ENCODE measurements at regions not wholly inside any gene's neighbourhood (a gene's known extent, or its start where the extent isn't known, plus 50 kb on each side); places are given as distances from the start of the nearest gene placed in this dataset.

- TF ChIP-seq, protein P1, sequence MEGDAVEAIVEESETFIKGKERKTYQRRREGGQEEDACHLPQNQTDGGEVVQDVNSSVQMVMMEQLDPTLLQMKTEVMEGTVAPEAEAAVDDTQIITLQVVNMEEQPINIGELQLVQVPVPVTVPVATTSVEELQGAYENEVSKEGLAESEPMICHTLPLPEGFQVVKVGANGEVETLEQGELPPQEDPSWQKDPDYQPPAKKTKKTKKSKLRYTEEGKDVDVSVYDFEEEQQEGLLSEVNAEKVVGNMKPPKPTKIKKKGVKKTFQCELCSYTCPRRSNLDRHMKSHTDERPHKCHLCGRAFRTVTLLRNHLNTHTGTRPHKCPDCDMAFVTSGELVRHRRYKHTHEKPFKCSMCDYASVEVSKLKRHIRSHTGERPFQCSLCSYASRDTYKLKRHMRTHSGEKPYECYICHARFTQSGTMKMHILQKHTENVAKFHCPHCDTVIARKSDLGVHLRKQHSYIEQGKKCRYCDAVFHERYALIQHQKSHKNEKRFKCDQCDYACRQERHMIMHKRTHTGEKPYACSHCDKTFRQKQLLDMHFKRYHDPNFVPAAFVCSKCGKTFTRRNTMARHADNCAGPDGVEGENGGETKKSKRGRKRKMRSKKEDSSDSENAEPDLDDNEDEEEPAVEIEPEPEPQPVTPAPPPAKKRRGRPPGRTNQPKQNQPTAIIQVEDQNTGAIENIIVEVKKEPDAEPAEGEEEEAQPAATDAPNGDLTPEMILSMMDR (conservative IDR thresholded peaks at IDR 0.05 in 1 of 2, IDR thresholded peaks at IDR 0.05 in 1 of 2; ENCODE audit: extremely low read depth in 1 of 2, insufficient read depth in 1 of 2, low read depth in 1 of 2, low read length in 2 of 2), result no peak
- no peak for TF ChIP-seq EZH2 (IDR thresholded peaks at IDR 0.05; ENCODE audit: borderline replicate concordance, low read length)
These were observed 95.6 kb upstream of the KCTD3 start for GRCh38 chr1:215471463-215471862.
